Heart left ventricle (tissue), 13 donors: ENCODE measurements at regions not wholly inside any gene's neighbourhood (a gene's known extent, or its start where the extent isn't known, plus 50 kb on each side); places are given as distances from the start of the nearest gene placed in this dataset.

Source experiments
- POLR2A ChIP-seq, 2 donors: fragments of 450-650 bp; IDR thresholded peaks; one replicate each; pipeline ENCODE4 v1.6.1; 2017; ENCODE audit warnings: antibody characterized with exemption in 2 of 2, mild to moderate bottlenecking in 2 of 2, moderate library complexity in 2 of 2
- TF ChIP-seq, protein P1 (sequence below), 12 donors: fragments of 200-600 bp; sonication (generic) in 4 of 12; IDR thresholded peaks; one replicate each; pipeline versions ENCODE4 v1.5.0 to v1.8.0; 2018 to 2022; ENCODE audit warnings: antibody characterized with exemption in 12 of 12, mild to moderate bottlenecking in 5 of 12
- donor health status: ischemic (EF 13 %, LVEDD 7.1; RV severe dilation, severe dysfunction).
- donor health status: DM: no; HTN: yes; CAD: no.
- donor health status: DM: no; HTN: no; CAD: no.
- donor health status: ischemic (EF 25% LVEDD 6.9; RV normal size, moderate dysfunction).
- donor health status: ischemic (EF 25% LVEDD 5.7; RV mildly dilated, moderate dysfunction).
- donor health status: ischemic (EF 35%, LVEDD 5.7; RV mildly dilated, moderate dysfunction).
- donor health status: nonischemic (EF 11% LVEDD 7.7; RV severe dilation, severe dysfunction).
- donor health status: DM: yes; HTN: yes; CAD: no.
- donor health status: PGD.
- donor health status: ischemic (EF 29% LVEDD 5.4; RV normal size, mild dysfunction).
- donor health status: nonischemic (EF 23%, LVEDD 6.1; RV moderate dilation, normal function).

GRCh38 chr4:148664636-148665035, 222.4 kb upstream of the NR3C2 start:
- TF ChIP-seq, protein P1, sequence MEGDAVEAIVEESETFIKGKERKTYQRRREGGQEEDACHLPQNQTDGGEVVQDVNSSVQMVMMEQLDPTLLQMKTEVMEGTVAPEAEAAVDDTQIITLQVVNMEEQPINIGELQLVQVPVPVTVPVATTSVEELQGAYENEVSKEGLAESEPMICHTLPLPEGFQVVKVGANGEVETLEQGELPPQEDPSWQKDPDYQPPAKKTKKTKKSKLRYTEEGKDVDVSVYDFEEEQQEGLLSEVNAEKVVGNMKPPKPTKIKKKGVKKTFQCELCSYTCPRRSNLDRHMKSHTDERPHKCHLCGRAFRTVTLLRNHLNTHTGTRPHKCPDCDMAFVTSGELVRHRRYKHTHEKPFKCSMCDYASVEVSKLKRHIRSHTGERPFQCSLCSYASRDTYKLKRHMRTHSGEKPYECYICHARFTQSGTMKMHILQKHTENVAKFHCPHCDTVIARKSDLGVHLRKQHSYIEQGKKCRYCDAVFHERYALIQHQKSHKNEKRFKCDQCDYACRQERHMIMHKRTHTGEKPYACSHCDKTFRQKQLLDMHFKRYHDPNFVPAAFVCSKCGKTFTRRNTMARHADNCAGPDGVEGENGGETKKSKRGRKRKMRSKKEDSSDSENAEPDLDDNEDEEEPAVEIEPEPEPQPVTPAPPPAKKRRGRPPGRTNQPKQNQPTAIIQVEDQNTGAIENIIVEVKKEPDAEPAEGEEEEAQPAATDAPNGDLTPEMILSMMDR (IDR thresholded peaks at IDR 0.05): no peak
- no peak for TF ChIP-seq POLR2A (IDR thresholded peaks at IDR 0.05)
